ENCODE measurements at regions not wholly inside any gene's neighbourhood (a gene's known extent, or its start where the extent isn't known, plus 50 kb on each side); places are given as distances from the start of the nearest gene placed in this dataset.

- no peak for TF ChIP-seq CTCF (IDR thresholded peaks at IDR 0.05; ENCODE audit: insufficient read depth, low read depth, low read length, missing control alignments)
- H3K4me3 ChIP-seq (ENCODE audit: low read length): no peak overlapping the region
- DNase-seq (ENCODE audit: low read depth): no peak
Observed at GRCh38 chr2:155958834-155959233, 373.7 kb downstream of the NR4A2 start.

DNA sequence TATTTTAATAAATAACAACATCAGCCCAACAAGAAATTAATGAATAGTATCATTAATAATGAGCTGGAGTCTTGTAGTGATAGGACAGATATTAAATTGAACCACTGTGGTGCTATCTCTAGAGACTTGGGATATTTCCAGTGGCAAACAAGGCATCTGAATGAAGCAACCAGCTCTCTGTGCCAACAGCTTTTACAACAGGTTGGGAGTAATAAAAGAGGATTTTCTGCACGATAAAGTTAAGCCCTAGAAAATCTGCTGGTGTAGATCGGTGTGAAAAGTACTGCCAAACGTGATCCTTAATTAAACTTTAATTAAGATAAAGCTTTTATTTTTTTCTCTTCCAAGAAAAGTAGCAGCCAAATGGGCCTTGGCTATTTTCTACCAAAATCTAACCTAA lies 385.5 kb downstream of the NR4A2 start:
- no peak overlapping the region for H3K4me3 ChIP-seq (ENCODE audit: low read length)
- no peak for TF ChIP-seq CTCF (IDR thresholded peaks at IDR 0.05; ENCODE audit: insufficient read depth, low read depth, low read length, missing control alignments)
- no peak for DNase-seq (ENCODE audit: low read depth)

DNA sequence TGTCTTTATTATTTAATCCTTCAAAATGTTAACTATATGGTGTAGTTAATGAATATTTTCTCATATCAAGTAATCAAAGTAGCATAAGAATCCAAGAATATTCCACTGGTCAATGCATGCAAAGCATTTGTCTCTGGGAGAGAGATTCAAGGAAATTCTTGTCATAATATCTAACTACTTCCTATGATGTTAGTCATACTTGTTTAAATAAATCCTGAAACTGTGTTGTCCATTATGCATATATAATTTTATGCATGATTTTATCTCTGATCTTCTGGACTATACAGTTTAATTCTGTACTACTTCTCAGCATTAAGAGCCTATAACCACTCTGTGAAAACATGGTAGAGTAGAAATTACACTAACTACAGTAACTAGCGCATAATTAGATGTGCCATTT lies 388.3 kb downstream of the NR4A2 start:
- no peak overlapping the region for H3K4me3 ChIP-seq (ENCODE audit: low read length)
- DNase-seq (ENCODE audit: low read depth): peak; percentile 1
- no peak for TF ChIP-seq CTCF (IDR thresholded peaks at IDR 0.05; ENCODE audit: insufficient read depth, low read depth, low read length, missing control alignments)

GRCh38 chr2:155930312-155930711 lies 402.2 kb downstream of the NR4A2 start:
- no peak for DNase-seq (ENCODE audit: low read depth)
- no peak overlapping the region for H3K4me3 ChIP-seq (ENCODE audit: low read length)
- TF ChIP-seq CTCF (IDR thresholded peaks at IDR 0.05; ENCODE audit: insufficient read depth, low read depth, low read length, missing control alignments): no peak

- no peak overlapping the region for H3K4me3 ChIP-seq (ENCODE audit: low read length)
- no peak for DNase-seq (ENCODE audit: low read depth)
- TF ChIP-seq CTCF (IDR thresholded peaks at IDR 0.05; ENCODE audit: insufficient read depth, low read depth, low read length, missing control alignments): no peak
Observed at GRCh38 chr2:155917380-155917779, 415.1 kb downstream of the NR4A2 start.

DNA sequence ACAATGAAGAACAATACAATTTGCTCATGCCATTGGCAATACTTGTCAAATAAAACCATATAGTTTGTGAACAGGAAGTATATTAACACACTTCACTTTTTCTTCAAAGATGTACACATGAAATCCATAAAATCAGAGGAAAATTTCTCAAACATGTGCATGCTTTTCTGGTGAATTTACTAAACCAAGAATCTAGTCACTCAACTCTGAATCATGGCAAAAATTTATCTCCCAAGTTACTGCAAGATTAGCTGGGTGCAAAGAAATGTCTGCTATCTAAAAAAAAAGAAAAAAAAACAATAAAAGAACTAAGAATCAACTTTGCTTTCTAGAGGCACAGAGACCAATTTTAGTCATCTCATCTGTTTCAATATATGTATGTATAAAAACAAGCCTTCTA lies 419.2 kb downstream of the NR4A2 start:
- H3K4me3 ChIP-seq (ENCODE audit: low read length): no peak overlapping the region
- no peak for DNase-seq (ENCODE audit: low read depth)
- TF ChIP-seq CTCF (IDR thresholded peaks at IDR 0.05; ENCODE audit: insufficient read depth, low read depth, low read length, missing control alignments): no peak

GRCh38 chr2:155908567-155908966 lies 424.0 kb downstream of the NR4A2 start:
- no peak for TF ChIP-seq CTCF (IDR thresholded peaks at IDR 0.05; ENCODE audit: insufficient read depth, low read depth, low read length, missing control alignments)
- DNase-seq (ENCODE audit: low read depth): peak; percentile 27
- no peak overlapping the region for H3K4me3 ChIP-seq (ENCODE audit: low read length)
